HG02884 (cell line): ENCODE measurements at regions not wholly inside any gene's neighbourhood (a gene's known extent, or its start where the extent isn't known, plus 50 kb on each side); places are given as distances from the start of the nearest gene placed in this dataset.

ENCODE experiments used
- ATAC-seq: cut with Tn5 transposase; IDR thresholded peaks from one replicate; pipeline ENCODE4 v1.9.1; 2021; ENCODE audit warnings: mild to moderate bottlenecking, moderate library complexity; ENCODE audit not compliant: unreplicated experiment

DNA sequence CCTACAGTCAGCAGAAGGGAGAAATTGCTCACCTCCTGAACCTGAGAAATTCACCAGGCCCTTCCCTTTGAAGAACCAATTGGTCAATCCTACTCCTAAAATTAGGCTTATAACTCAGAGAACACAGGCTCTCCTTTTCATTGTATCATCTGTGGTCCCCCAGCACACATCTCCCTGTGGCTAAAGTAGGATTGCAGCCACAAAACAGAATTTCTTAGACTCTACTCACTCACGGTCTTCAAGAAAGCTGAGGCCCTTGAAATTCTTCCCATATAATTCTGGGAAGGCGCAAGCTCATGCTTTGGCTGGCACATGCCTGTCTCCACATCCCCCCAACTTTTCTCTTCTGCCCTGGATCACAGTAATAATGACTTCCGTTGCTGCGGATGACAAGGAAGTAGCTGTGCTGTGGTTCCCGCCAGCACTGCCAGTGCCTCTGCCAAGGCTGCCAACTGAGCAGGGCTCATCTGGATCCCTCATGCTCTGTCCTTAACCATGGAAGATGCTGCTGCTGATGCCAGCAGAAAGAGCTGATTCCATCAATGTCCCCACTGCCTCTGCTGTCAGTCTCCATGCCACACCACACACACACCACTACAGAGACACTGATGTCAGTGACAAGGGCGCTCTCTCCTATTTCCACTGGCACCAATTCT, 200.6 kb upstream of the POU2AF2 start:
- no peak for ATAC-seq

DNA sequence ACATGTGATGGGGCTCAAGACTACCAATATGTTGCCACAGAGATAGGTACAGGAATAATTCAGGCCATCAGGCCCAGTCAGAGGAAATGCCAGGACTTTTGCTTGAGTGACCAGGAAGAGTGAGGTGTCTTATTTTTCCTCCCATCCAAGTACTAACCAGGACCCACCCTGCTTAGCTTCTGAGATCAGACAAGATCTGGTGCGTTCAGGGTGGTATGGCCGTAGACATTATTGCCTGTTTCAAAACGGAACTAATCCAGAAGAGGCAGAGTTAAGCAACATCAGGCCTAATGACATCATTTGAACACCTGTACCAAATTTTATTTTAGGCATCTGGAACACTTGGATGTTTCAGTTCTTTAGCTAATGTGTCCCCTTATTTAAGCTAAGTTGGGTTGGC, 205.5 kb upstream of the POU2AF2 start:
- ATAC-seq, result no peak

DNA sequence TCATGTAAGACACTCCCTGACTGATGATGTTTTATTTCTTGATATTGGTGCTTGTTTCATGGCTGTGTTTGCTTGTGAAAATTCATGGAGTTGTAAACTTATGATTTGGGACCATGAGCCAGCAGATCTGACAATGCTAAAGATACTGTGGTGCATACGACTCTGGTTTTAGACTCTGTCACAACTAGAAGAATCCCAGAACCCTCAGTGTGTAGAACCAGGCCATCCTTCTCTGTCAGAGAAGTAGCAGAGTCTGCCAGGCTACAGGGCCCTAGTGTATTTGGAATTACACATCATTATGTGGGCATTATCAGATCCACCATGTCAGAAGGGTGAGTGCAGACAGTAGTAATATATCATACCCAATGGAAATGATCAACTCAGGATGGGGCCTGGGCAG, 209.8 kb upstream of the POU2AF2 start:
- no peak for ATAC-seq

DNA sequence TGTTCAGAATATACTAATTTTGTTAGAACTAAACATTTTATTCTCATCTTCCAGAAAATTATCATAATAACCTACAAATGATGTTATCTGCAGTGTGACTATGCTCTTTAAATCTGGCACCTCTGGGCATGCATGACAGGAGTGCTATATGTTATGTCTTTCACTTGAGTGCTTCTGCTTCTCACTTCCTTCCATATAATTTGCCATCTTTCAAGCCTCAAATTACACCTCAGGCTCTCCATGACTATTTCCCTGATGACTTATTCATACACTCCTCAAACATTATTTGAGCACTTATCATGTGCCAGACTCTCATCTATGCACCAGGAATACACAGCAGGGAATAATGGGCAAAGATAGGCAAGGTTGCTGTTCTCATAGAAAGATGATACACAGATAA, 219.3 kb upstream of the POU2AF2 start:
- no peak for ATAC-seq

DNA sequence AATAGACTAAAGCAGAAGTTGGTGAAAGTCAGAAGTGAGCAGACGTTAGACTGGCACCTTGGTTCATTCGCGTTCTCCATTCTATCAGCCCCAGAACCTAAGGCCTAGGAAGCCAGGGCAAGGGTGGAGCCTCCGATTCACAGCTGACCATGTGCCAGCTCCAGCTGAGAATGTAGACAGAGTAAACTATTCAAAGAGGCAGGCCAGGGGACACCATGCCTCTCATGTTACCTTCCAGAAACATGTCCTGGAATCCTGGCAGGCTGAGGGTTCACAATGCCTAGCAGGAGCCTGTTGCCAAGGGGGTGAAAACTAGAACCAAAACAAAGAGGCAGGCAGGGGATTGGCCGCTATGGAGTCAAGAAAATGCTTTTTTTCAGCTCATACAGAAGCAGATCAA, 224.4 kb upstream of the POU2AF2 start:
- ATAC-seq, result no peak

DNA sequence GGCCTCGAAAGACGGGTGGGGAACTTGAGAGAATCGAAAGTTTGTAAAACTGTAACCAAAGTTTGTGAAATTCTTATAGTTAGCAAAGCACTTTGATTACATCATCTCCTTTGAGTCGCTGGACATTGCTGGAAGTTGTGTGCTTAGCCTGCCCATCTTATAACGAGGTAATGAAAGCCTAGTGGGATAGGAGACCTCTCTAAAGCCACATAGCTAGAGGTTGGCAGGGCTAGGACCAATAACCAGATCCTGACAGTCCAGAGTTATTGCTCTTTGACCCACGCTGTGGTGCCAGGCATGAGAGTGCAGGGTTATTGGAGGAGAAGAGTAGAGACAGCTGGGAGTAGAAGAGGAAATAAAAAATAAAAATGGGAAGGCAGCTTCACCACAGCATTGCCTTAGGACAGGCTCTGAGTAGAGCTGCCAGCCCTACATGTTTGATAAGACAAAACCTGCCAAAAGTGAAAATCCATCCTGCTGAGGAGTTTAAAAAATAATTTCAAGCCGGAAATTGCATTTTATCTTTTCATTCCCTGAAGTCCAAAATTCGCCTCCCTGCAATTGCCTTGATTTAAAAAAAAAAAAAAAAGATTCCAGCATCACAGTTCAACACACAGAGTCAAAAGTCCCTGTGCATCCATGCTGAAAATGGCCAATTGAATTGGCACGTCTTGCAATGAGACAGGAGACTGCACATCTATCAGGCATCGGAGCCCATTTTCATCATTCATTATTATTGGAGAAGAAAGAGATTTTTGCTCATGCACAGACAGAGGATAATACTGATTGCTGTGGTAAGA, 225.5 kb upstream of the POU2AF2 start:
- no peak for ATAC-seq

DNA sequence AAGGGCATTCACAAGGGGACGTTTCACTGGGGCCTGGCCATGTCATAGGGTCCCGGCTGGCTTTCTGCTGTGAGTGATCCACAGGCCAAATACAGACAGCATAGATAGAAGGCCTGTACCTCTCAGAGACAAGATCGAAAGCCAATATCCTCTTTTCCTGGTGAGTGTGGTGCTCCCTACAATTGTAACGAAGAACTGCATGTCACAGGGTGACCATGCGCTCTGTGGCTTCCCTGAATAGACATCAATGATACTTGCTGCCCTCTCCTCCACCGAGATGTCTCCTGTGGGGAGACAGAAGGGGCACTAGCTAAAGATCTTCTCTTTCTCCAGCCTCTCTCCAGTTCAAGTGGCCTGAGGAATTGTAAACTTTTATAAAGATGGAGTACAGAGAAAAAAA, 226.1 kb upstream of the POU2AF2 start:
- no peak for ATAC-seq

DNA sequence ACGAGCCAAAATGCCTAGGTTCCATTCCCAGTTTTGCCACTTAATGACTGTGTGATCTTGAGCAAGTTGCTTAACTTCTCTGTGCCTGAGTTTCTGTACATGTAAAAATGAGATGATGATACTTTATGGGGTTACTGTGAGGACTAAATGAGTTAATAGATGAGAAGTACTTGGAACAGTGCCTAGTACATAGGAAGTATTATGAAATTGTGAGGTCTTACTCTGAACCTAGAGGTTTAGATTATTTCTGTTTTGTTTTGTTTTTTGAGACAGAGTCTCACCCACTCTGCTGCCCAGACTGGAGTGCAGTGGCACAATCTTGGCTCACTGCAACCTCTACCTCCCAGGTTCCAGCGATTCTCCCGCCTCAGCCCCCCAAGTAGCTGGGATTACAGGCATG, 227.0 kb upstream of the POU2AF2 start:
- no peak for ATAC-seq

DNA sequence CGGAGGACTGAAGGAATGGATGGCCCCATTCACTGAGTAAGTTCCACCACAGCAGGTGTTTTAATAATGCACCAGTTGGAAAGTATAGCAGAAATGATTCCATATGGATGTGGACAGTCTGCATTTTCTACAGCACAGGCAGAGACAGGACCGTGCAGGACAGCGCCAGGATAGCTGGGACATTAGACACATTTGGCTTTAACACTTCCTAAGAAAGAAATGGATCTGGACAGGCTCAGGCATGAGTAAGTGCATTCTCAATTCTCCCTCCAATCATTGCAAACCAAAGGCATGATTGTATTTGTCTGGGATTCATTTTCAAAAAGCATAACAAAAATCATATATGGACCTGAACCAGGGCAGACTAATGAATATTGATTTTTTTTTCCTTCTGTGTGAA, 233.0 kb upstream of the POU2AF2 start:
- no peak for ATAC-seq

DNA sequence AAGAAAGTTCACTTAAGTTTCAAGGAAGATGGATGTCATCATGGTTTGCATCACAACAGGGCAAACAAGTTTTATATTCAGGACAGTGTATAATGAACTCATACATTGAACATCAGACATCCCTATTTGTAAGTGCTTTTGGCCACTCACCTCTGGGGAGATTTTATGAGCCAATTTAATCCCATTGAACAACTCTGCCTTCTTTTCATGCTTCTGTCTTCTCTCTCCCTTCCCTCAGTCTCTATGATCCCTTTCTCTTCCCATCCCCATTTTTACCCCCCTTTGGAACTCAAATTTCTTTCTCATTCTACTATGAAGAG, 234.3 kb upstream of the POU2AF2 start:
- ATAC-seq, result no peak

DNA sequence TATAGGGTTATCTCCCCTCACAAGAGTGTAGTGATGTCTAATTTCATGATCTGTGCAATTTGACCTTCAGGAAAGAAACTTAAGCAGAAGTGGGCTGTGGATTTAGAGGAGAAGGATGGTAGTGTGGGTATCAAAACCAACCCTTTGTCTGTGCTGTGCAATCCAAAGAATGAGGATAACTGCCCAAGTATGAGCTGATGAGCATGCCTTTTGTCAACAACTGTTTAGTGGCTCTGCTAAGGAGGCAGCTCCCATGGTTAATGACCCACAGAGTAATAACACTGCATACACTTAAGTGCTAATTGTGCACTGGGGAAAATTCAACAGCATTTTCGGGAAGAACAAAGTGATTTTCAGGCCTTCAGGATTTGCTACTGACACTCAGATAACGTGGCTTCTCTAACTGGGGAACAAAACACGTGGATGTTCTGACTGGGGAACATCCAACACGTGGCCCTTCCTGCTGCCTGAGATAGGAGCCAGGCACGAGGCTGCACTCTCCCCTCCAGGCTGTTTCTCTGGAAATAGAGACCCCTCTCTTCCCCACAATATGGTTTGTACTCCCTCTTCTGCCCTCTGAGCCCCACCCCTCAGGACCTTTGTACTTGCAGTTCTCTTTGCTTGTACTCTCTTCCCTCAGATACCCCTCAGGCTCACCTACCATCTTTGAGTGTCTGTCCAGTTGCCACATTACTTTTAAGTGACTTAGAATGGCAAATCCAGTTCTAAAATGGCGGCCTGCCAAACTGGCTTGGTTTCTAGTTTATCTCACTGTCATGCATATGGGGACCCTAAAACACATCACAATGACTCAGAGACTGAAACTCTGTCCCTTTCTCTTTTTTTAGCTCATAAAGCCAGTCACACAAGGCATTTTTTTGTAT, 234.9 kb upstream of the POU2AF2 start:
- ATAC-seq, result no peak

DNA sequence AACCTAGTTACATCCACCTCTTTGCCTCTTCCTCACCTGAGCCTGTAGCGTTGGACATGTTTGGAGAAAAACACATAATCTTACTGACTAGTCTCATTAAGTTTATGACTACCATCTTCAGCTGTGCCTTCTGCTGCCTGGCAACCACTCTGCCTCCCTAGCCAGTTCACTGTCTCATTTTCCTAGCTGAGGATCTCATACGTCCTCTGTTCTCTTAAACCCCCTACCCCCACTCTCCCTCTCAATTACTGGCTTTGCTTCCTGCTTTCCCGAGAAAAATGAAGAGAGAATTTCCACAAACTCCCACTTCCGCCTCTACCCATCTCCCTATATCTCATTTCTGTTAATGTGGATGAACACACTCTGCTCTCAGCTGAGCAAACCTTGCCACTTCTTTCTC, 239.3 kb upstream of the POU2AF2 start:
- ATAC-seq, result no peak

DNA sequence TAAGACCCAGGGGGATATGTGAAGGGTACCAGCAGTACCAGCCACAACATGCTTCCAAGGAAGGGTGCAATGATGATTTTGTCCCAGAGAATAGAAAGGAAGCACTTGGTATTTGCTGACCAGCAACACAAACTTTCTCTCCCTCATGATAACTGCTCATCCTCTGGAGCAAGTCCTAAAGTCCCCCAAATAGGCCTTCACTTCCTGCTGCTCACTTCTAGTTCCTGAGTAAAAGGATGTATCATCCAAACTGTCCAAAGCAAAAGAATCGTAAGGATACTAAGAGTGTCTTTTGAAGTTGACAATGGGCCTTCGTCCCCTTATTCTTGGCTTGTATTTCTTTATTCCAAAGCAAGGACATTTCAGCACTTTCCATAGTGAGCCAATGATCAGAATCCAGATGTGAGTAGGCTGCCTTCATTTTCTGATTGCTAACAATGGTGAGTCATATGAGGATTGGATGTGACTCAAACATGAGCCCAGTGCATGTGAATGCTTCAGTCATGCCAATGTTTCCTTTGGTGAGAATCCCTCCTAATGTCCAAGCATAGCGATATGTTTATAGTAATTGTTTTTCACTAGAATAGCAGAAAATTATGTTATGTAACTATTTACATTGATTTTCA, 243.4 kb upstream of the POU2AF2 start:
- ATAC-seq, result no peak

DNA sequence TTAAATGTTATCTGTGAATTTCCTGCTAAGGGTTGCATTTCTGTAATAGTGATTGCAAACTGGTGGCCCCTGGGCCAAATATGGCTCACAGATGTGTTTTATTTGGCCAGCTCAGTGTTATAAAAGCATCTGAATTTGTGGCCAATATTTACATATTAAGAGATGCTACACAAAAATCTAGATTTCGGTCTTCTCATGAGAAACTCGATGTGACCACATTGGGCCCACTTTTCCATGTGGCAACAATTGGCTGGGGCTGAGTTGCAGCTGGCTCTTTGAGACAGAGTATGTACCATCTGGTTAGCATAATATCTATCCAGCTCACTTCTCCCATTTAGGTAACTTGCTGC, 244.5 kb upstream of the POU2AF2 start:
- ATAC-seq, result no peak

DNA sequence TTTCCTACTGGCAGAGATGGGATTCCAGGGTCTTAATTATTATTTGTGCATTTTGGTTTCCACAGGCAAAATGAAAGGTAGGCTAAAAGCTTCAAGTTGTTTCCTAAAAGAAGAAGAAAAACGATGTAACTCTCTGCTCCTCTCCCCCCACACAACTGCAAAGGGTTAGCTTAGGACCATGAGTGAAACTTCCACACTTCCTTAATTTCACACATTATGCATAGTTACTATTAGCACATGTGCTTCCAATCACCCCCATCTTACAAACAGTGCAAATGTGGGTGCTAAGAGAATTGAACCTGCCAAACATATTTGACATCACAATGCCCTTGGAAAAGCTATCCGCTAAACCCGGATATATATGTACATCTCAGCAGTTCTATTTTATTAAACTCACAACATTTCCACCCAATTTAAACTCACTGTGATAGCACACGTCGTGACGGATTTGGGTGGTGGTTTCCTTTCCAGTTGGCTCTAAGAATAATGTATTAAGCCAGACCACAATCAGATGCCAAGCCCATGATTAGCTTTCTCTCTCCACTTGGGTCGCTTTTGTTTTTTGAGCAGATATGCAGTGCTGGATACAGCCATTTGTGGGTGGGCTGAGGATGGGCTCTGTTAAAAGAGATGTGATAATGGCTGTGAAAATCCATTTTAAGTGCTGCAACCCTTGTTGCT, 245.0 kb upstream of the POU2AF2 start:
- no peak for ATAC-seq

DNA sequence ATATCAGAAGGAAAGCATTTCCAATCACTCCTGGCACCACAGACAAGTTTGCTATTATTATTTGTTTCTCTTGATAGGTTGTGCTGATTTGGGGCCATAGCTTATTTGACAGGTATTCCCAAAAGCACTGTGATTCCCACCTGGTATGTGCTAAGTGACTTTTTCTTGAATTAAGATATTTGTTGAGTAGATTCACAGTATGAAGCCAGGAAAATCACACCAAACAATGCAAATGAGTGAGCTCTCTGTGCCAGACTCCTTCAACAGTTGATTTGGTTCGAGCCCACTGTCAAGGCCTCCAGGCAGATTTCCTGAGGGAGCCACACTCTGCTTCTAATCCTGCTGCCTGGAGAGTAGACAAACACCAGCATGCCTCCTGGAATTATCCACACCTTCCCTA, 253.0 kb upstream of the POU2AF2 start:
- ATAC-seq, result no peak

DNA sequence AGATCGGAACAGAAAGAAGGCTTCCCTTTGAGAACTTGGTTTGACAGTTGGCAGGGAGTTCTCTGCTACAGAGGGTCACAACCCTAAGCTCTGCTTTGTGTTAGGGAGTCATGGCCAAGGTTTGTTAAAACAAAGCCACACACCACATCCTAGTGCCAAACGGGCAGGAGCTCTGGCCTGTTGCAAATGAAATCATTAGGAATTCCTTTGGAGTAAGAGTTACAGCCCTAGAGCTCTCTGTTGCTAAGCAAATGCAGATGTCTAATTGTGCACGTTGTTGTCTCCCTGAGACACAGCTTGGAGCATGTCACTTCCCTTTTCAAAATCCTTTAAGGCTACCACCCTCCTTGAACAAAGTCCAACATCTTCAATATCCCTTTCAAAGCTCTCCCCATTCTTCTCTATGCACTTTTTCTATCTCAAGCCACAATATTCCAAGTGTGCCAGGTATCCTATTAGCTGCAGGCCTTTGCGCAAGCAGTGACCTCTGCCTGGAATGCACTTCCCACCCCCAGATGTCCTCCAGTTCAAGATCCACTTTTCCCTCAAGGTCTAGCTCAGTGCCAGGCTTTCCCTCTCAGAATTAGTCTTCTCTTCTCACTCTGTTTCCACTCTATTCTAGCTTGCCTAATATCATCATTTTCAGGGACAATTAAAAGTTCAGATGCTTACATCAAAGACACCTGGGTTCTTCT, 253.7 kb upstream of the POU2AF2 start:
- no peak for ATAC-seq

DNA sequence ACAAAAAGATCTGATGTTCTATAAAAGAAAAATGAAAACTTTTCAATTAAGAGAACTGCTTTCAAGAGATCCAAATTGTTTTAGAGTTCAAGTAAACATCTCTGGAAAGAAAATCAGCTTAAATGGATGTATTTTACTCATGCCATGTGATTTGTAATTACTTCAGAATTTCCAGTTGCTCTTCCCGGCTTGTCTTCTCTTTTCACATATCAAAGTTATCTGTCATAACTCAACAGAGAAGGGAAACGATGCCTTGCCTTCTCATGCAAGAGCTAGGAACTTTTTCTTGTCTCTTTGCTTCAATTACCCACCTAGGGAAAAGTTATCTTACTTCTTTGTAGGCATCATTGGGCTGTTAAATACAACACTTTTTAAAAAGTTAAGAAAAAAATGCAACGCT, 255.2 kb upstream of the POU2AF2 start:
- no peak for ATAC-seq

DNA sequence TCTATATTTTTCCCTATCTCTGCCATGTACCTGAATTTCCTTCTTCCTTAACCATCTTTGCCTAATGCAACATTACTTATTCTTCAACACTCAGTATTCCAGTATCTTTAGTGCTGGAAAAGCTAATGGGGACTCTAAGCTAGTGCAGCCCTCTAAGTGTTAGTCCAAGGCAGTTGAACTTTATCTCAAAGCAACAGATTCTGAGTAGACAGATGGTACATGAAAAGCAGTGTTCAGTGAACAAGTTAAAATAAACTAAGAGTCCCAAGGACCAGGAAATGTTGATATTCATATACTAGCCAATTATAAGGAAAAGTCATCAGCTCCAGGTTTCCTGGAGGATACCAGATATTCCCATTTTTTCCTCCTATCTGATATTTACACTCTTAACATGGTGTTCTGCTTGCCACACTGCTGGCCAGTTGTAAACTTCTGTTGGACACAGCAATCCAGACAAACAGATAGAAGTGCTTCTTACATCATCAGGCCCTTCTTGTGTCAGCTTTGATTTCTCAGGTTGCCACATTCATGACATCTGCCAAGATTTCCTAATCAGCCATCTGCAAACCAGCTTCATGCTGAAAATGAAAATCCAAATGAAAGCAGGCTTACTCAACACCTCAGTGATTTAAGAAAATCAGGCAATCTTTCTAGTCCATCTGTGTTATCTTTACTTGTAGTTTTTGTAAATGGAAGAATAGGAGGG, 255.9 kb upstream of the POU2AF2 start:
- ATAC-seq, result no peak

DNA sequence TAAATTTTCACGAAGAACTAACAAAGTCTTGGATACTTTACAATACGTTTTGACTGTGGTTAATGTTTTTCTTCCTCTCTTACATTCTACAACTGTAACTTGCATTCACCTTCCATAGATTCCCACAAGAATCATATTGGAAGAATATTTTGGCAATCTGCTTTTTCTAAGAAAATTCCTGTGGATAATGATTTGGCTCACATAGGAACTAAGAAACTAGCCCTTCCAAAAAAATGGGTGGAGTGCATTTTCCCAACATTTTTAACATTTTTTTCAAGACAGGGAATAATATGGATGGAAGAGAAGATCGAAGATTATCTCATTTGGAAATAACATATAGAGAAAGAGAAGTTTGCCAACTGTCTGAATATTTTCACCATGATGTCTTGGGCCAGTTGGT, 256.9 kb upstream of the POU2AF2 start:
- no peak for ATAC-seq
